PC-9 (cell line): ENCODE measurements at regions not wholly inside any gene's neighbourhood (a gene's known extent, or its start where the extent isn't known, plus 50 kb on each side); places are given as distances from the start of the nearest gene placed in this dataset.

Source experiments
- CTCF ChIP-seq: fragments of 200-600 bp; sonication (generic); conservative IDR thresholded peaks from 2 replicates; pipeline ENCODE4 v1.6.1; 2017; ENCODE audit warnings: mixed run types, antibody characterized with exemption, mild to moderate bottlenecking, moderate library complexity
- EZH2 ChIP-seq: fragments of 200-600 bp; sonication (generic); IDR thresholded peaks from 2 replicates; pipeline ENCODE4 v1.8.0; 2017; ENCODE audit warnings: antibody characterized with exemption, low read depth

GRCh38 chr16:87219287-87219909 is 97.8 kb downstream of the C16orf95 start:
- TF ChIP-seq CTCF = no peak
- TF ChIP-seq EZH2 = no peak
